ENCODE measurements at regions not wholly inside any gene's neighbourhood (a gene's known extent, or its start where the extent isn't known, plus 50 kb on each side); places are given as distances from the start of the nearest gene placed in this dataset.

DNA sequence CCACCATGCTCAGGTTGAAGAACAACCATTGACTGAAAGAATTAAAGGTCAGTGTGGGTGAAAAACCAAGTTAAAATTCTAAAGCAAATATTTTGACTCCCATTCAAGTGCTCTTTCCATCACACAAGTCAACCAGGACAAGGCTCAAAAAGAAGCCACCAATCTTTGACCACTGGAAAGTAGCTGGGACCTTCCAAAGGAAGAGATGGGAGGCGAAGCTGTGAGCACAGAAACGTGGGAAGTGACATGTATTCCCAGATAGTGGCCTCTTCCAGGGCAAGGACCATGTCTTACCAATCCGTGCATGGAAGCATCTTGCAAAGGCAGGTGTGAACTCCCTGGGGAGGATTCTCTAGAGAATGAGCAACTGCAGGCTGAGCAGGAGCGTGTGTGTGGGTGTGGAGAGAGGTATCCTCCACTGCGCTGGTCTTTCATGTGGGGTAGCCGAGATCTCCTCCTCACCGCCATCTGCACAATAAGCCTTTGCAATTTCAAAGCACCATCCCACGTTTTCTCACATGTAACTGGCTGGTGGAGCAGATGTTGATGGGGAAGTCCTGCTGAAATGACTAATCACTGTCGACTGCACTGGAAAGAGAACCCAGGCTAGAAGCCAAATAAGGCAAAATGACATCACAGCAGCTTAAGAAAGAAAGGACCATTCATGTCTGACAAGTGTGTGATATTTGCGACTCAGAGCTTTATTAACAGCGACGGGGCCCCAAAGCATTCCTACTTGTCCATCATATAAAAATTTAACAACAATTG lies 189.4 kb upstream of the RREB1 start:
- Mint-ChIP-seq H3K27ac (no peak overlapping the region), H3K4me3 (no peak overlapping the region), H3K27me3 (ENCODE audit: insufficient read depth) (peaks cover 11% of the 10 kb centered on the region), H3K9me3 (no peaks in the 10 kb centered on the region), H3K36me3 (ENCODE audit: low read depth) (no peaks in the 10 kb centered on the region), H3K4me1 (peaks cover 3% of the 10 kb centered on the region)
- H3K4me3 ChIP-seq (ENCODE audit: low read length) = no peak overlapping the region
- 88 to 93% methylated on average over 6 to 11 of the region's 12 CpGs for WGBS, 2 experiments (ENCODE audit: insufficient coverage in 1 of 2, insufficient read length in 1 of 2)
- H3K4me1 ChIP-seq (ENCODE audit: control insufficient read depth, insufficient read depth, low read length) = no peaks in the 10 kb centered on the region
- H3K36me3 ChIP-seq (ENCODE audit: control insufficient read depth, insufficient read depth, low read length) = no peaks in the 10 kb centered on the region
- no peak for DNase-seq
- no peak overlapping the region for H3K27ac ChIP-seq (ENCODE audit: low read depth, low read length)
- TF ChIP-seq, protein P1, sequence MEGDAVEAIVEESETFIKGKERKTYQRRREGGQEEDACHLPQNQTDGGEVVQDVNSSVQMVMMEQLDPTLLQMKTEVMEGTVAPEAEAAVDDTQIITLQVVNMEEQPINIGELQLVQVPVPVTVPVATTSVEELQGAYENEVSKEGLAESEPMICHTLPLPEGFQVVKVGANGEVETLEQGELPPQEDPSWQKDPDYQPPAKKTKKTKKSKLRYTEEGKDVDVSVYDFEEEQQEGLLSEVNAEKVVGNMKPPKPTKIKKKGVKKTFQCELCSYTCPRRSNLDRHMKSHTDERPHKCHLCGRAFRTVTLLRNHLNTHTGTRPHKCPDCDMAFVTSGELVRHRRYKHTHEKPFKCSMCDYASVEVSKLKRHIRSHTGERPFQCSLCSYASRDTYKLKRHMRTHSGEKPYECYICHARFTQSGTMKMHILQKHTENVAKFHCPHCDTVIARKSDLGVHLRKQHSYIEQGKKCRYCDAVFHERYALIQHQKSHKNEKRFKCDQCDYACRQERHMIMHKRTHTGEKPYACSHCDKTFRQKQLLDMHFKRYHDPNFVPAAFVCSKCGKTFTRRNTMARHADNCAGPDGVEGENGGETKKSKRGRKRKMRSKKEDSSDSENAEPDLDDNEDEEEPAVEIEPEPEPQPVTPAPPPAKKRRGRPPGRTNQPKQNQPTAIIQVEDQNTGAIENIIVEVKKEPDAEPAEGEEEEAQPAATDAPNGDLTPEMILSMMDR (conservative IDR thresholded peaks at IDR 0.05) = no peak
- H3K27me3 ChIP-seq (ENCODE audit: control insufficient read depth, insufficient read depth, low read length, poor library complexity, severe bottlenecking) = no peaks in the 10 kb centered on the region
- no peak overlapping the region for H3K9ac ChIP-seq (ENCODE audit: extremely low read depth, low read length, poor library complexity, severe bottlenecking)
- H3K9me3 ChIP-seq (ENCODE audit: control insufficient read depth, low read length) = no peaks in the 10 kb centered on the region

DNA sequence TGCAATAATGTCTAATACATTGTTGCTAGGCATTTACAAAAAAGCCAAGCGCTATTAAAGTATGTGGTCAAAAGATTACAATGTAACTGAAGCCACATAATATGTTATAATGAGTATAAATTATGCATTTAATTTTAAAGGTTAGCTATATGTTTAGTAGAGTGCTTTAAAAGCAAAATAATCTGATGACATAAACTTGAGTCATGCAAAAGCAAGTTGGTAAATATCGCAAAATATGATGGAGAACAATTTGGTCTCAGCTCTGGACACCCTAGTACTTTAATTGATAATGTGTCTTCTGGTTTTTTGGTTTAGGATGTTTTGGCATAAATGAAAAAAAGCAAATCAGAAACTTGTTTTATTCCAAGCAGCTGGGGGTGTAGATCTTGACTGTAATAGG lies 188.6 kb upstream of the RREB1 start:
- no peak overlapping the region for H3K27ac Mint-ChIP-seq
- Histone ChIP-seq H3K9me3 (ENCODE audit: control insufficient read depth, low read length) (no peaks in the 10 kb centered on the region), H3K27me3 (ENCODE audit: control insufficient read depth, insufficient read depth, low read length, poor library complexity, severe bottlenecking) (no peaks in the 10 kb centered on the region), H3K4me3 (ENCODE audit: low read length) (no peak overlapping the region), H3K4me1 (ENCODE audit: control insufficient read depth, insufficient read depth, low read length) (no peaks in the 10 kb centered on the region), H3K9ac (ENCODE audit: extremely low read depth, low read length, poor library complexity, severe bottlenecking) (no peak overlapping the region), H3K27ac (ENCODE audit: low read depth, low read length) (no peak overlapping the region), H3K36me3 (ENCODE audit: control insufficient read depth, insufficient read depth, low read length) (no peaks in the 10 kb centered on the region)
- peaks cover 3% of the 10 kb centered on the region for H3K4me1 Mint-ChIP-seq
- TF ChIP-seq, protein P1 (conservative IDR thresholded peaks at IDR 0.05) = no peak
- H3K9me3 Mint-ChIP-seq = no peaks in the 10 kb centered on the region
- no peak for DNase-seq
- no peak overlapping the region for H3K4me3 Mint-ChIP-seq
- H3K36me3 Mint-ChIP-seq (ENCODE audit: low read depth) = no peaks in the 10 kb centered on the region
- H3K27me3 Mint-ChIP-seq (ENCODE audit: insufficient read depth) = peaks cover 11% of the 10 kb centered on the region
- 98 to 100% methylated on average over 1 of the region's 2 CpGs for WGBS, 2 experiments (ENCODE audit: insufficient coverage in 1 of 2, insufficient read length in 1 of 2)

DNA sequence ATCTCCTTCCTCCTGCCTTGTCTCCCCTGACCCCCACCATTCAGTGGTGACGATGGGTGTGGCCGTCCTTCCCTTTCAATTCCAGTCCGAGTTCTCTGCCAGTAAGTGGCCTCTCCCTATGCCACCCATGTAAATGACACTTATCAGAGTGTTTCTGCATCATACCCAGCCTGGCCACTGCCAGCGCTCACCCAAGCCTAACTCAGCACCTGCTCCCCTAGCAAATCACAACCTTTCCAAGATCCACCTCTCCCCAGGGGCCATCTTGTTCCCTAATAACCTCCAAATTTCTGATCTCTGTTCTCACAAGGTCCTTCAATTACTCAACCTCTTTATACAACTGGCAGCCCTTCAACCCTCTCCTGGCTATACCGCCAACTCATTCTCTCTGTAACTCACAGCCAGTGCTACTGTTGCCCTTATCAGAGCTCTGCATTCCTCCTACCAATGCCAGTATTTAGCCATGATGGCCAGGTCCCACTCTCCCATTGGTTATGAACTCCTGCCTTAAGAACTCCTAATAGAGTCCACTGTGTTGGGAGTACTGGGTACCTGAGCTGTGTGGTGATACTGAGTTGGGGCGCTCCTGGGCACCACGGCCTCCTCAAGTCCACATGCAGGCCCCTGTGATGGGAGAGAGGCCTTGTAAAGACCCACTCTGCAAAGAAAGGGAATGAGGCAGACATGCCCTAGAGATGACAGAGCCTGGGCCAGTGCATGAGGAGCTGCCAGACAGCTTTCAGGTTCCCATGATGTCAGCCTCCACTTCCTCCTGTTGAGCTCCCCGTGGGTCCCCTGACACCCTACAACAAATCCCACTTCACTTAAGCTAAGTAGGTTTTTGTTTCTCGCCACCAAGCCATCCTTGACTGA lies 187.4 kb upstream of the RREB1 start:
- H3K4me1 Mint-ChIP-seq = peaks cover 3% of the 10 kb centered on the region
- Histone ChIP-seq H3K4me1 (ENCODE audit: control insufficient read depth, insufficient read depth, low read length) (no peaks in the 10 kb centered on the region), H3K9me3 (ENCODE audit: control insufficient read depth, low read length) (no peaks in the 10 kb centered on the region), H3K36me3 (ENCODE audit: control insufficient read depth, insufficient read depth, low read length) (no peaks in the 10 kb centered on the region), H3K27ac (ENCODE audit: low read depth, low read length) (no peak overlapping the region), H3K9ac (ENCODE audit: extremely low read depth, low read length, poor library complexity, severe bottlenecking) (no peak overlapping the region), H3K4me3 (ENCODE audit: low read length) (no peak overlapping the region), H3K27me3 (ENCODE audit: control insufficient read depth, insufficient read depth, low read length, poor library complexity, severe bottlenecking) (no peaks in the 10 kb centered on the region)
- H3K27ac Mint-ChIP-seq = no peak overlapping the region
- no peaks in the 10 kb centered on the region for H3K9me3 Mint-ChIP-seq
- 79 to 82% methylated on average over 9 of the region's 9 CpGs for WGBS, 2 experiments (ENCODE audit: insufficient coverage in 1 of 2, insufficient read length in 1 of 2)
- H3K4me3 Mint-ChIP-seq = no peak overlapping the region
- H3K36me3 Mint-ChIP-seq (ENCODE audit: low read depth) = no peaks in the 10 kb centered on the region
- peaks cover 15% of the 10 kb centered on the region for H3K27me3 Mint-ChIP-seq (ENCODE audit: insufficient read depth)
- TF ChIP-seq, protein P1 (conservative IDR thresholded peaks at IDR 0.05) = no peak
- no peak for DNase-seq
